Sigmoid colon (tissue), 4 donors: ENCODE measurements at regions not wholly inside any gene's neighbourhood (a gene's known extent, or its start where the extent isn't known, plus 50 kb on each side); places are given as distances from the start of the nearest gene placed in this dataset.

Experiments
- EP300 ChIP-seq, 4 donors: sonication (generic); formaldehyde crosslinking; IDR thresholded peaks; one replicate each; pipeline ENCODE4 v1.6.1; 2017; ENCODE audit warnings: antibody characterized with exemption in 4 of 4
- POLR2A ChIP-seq, 2 donors: fragments of 450-650 bp; IDR thresholded peaks; one replicate each; pipeline ENCODE4 v1.6.1; 2016; ENCODE audit warnings: antibody characterized with exemption in 2 of 2, mild to moderate bottlenecking in 2 of 2, moderate library complexity in 2 of 2
- POLR2AphosphoS5 ChIP-seq, 4 donors: sonication (generic); formaldehyde crosslinking; IDR thresholded peaks; one replicate each; pipeline ENCODE4 v1.6.1; 2017; ENCODE audit warnings: antibody characterized with exemption in 4 of 4
- TF ChIP-seq, protein P1 (sequence below), 4 experiments: fragments of 450-650 bp in 3 of 4; fragments of 200-600 bp in 1 of 4; IDR thresholded peaks; one replicate each; pipeline ENCODE4 v1.5.1; 2016 to 2019; ENCODE audit warnings: antibody characterized with exemption in 4 of 4, mild to moderate bottlenecking in 3 of 4, moderate library complexity in 2 of 4

GRCh38 chr1:30250984-30251850, 472.2 kb downstream of the MATN1 start:
- TF ChIP-seq, protein P1, sequence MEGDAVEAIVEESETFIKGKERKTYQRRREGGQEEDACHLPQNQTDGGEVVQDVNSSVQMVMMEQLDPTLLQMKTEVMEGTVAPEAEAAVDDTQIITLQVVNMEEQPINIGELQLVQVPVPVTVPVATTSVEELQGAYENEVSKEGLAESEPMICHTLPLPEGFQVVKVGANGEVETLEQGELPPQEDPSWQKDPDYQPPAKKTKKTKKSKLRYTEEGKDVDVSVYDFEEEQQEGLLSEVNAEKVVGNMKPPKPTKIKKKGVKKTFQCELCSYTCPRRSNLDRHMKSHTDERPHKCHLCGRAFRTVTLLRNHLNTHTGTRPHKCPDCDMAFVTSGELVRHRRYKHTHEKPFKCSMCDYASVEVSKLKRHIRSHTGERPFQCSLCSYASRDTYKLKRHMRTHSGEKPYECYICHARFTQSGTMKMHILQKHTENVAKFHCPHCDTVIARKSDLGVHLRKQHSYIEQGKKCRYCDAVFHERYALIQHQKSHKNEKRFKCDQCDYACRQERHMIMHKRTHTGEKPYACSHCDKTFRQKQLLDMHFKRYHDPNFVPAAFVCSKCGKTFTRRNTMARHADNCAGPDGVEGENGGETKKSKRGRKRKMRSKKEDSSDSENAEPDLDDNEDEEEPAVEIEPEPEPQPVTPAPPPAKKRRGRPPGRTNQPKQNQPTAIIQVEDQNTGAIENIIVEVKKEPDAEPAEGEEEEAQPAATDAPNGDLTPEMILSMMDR (IDR thresholded peaks at IDR 0.05), result no peak
- TF ChIP-seq POLR2A (IDR thresholded peaks at IDR 0.05) (no peak), POLR2AphosphoS5 (IDR thresholded peaks at IDR 0.05) (no peak), EP300 (IDR thresholded peaks at IDR 0.05) (no peak)
